MM.1S (cell line): ENCODE measurements at regions not wholly inside any gene's neighbourhood (a gene's known extent, or its start where the extent isn't known, plus 50 kb on each side); places are given as distances from the start of the nearest gene placed in this dataset.

ENCODE experiments used
- DNase-seq: peaks from one replicate; pipeline ENCODE4 v3.0.0-alpha.2; 2015
- H2AFZ ChIP-seq: fragments of 300-600 bp; sonication (generic); 2 replicates; pipeline ENCODE4 v1.6.0; 2016; ENCODE audit warnings: antibody characterized with exemption, low read length
- H3F3A ChIP-seq: fragments of 300-600 bp; sonication (generic); 2 replicates; pipeline ENCODE4 v1.6.1; 2016; ENCODE audit warnings: mild to moderate bottlenecking, antibody characterized with exemption, low read length, moderate library complexity, mixed read lengths; ENCODE audit not compliant: insufficient read depth
- H3K27ac ChIP-seq: fragments of 300-600 bp; sonication (generic); 2 replicates; pipeline ENCODE4 v1.5.1; 2016; ENCODE audit warnings: mild to moderate bottlenecking, low read length
- H3K27me3 ChIP-seq: fragments of 300-600 bp; sonication (generic); replicated peaks from 2 replicates; pipeline ENCODE4 v1.6.0; 2016; ENCODE audit warnings: low read length; ENCODE audit not compliant: insufficient read depth
- H3K36me3 ChIP-seq: fragments of 300-600 bp; sonication (generic); replicated peaks from 2 replicates; pipeline ENCODE4 v1.6.1; 2016; ENCODE audit warnings: mild to moderate bottlenecking, low read length, mixed read lengths; ENCODE audit not compliant: insufficient read depth
- H3K4me1 ChIP-seq: fragments of 300-600 bp; sonication (generic); 2 replicates; pipeline ENCODE4 v1.6.1; 2016; ENCODE audit warnings: low read length, mixed read lengths
- H3K4me2 ChIP-seq: fragments of 300-600 bp; sonication (generic); 2 replicates; pipeline ENCODE4 v1.6.0; 2016; ENCODE audit warnings: low read depth, low read length
- H3K4me3 ChIP-seq: fragments of 300-600 bp; sonication (generic); 2 replicates; pipeline ENCODE4 v1.5.1; 2016; ENCODE audit warnings: low read length, mixed read lengths
- H3K79me2 ChIP-seq: fragments of 300-600 bp; sonication (generic); 2 replicates; pipeline ENCODE4 v1.6.1; 2016; ENCODE audit warnings: mixed run types, low read length, mixed read lengths
- H3K9ac ChIP-seq: fragments of 300-600 bp; sonication (generic); 2 replicates; pipeline ENCODE4 v1.6.1; 2016; ENCODE audit warnings: low read length, mixed read lengths
- H3K9me2 ChIP-seq: fragments of 300-600 bp; sonication (generic); replicated peaks from 2 replicates; pipeline ENCODE4 v1.6.1; 2016; ENCODE audit warnings: mild to moderate bottlenecking, low read length, mixed read lengths; ENCODE audit not compliant: insufficient read depth
- H3K9me3 ChIP-seq: fragments of 300-600 bp; sonication (generic); replicated peaks from 2 replicates; pipeline ENCODE4 v1.6.1; 2016; ENCODE audit warnings: mild to moderate bottlenecking, low read length, mixed read lengths; ENCODE audit not compliant: insufficient read depth
- H4K20me1 ChIP-seq: fragments of 300-600 bp; sonication (generic); 2 replicates; pipeline ENCODE4 v1.6.1; 2016; ENCODE audit warnings: mild to moderate bottlenecking, low read length, moderate library complexity, mixed read lengths; ENCODE audit not compliant: insufficient read depth
- EZH2 ChIP-seq: fragments of 300-600 bp; sonication (generic); optimal IDR thresholded peaks from 2 replicates; pipeline ENCODE3; 2017; ENCODE audit warnings: low read depth, mild to moderate bottlenecking, antibody characterized with exemption, low read length, mixed read lengths
- EZH2phosphoT487 ChIP-seq: fragments of 300-600 bp; sonication (generic); IDR thresholded peaks from 2 replicates; pipeline ENCODE4 v1.6.1; 2018; ENCODE audit warnings: antibody characterized with exemption, low read length
- TF ChIP-seq, protein P1 (sequence below): fragments of 300-600 bp; sonication (generic); IDR thresholded peaks from 2 replicates; pipeline ENCODE4 v1.5.1; 2016; ENCODE audit warnings: antibody characterized with exemption, low read length, mixed read lengths

DNA sequence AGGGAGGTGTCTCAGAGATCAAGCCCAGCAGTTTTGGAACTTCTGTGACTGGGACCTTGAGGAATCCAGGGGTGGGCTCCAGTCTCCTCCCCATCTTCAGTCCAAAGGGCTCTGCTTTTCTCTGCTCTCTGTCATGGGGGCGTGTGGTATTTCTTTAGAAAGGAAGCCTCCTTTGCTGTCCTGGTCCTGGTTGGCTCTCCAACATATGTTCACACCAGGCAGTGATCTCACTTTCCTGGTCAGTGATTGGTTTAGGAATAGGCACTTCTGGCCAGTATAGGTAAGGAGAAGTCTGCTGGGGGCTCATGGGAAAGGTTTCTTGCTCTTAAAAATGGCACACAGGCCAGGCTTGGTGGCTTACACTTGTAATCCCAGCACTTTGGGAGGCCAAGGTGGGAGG, 115.5 kb upstream of the HAAO start:
- Histone ChIP-seq H3K27me3 (no peaks in the 10 kb centered on the region), H3K4me1 (peaks cover 21% of the 10 kb centered on the region), H3K4me3 (no peak overlapping the region), H3F3A (no peaks in the 10 kb centered on the region), H3K9me3 (no peaks in the 10 kb centered on the region), H3K79me2 (no peaks in the 10 kb centered on the region), H3K27ac (no peak overlapping the region), H3K9ac (no peak overlapping the region), H2AFZ (no peak overlapping the region), H3K36me3 (no peaks in the 10 kb centered on the region), H3K9me2 (no peaks in the 10 kb centered on the region), H4K20me1 (no peaks in the 10 kb centered on the region), H3K4me2 (no peak overlapping the region)
- TF ChIP-seq EZH2phosphoT487, result no peak
- no peak for TF ChIP-seq EZH2
- TF ChIP-seq, protein P1, sequence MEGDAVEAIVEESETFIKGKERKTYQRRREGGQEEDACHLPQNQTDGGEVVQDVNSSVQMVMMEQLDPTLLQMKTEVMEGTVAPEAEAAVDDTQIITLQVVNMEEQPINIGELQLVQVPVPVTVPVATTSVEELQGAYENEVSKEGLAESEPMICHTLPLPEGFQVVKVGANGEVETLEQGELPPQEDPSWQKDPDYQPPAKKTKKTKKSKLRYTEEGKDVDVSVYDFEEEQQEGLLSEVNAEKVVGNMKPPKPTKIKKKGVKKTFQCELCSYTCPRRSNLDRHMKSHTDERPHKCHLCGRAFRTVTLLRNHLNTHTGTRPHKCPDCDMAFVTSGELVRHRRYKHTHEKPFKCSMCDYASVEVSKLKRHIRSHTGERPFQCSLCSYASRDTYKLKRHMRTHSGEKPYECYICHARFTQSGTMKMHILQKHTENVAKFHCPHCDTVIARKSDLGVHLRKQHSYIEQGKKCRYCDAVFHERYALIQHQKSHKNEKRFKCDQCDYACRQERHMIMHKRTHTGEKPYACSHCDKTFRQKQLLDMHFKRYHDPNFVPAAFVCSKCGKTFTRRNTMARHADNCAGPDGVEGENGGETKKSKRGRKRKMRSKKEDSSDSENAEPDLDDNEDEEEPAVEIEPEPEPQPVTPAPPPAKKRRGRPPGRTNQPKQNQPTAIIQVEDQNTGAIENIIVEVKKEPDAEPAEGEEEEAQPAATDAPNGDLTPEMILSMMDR, result no peak
- no peak for DNase-seq

DNA sequence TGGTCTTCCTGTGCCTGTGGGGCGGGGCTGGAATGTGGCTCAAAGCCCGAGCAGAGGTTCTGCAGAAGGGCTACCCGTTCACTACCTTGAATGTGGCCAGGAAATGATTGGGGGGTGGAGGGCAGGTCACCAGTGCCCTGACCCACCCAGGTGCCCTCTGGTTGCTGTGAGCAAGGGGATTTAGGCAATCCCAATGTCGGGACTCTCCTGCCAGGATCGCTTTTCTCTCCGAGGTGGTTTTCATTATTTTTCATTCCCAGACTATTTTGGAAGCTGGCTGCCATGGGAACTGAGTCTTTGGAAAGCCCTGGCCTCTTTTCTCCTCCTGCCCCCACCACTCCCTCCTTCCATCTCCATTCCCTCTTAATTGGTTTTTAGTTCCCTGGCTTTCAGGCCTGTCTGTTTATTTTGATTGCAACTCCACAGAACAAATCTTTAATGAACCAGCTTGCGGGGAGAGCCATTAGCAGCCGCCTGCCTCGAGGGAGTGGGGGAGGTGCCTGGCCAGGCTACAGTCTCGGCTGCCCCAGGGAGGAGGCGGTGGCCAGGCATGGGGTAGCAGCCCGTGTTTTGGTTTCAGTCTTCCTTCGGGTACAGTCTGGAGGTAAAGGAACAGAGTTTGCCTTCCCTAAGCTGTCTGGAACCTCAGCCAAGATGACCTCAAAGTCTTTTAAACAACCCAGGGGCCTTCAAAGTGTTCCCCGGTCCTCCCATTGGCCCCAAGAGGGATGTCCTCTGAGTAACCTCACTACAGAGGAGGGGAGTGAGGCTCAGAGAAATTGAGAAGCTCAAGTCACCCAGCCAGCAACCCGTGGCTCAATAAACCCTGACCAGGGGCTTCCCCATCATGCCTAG, 114.4 kb upstream of the HAAO start:
- H2AFZ ChIP-seq, result no peak overlapping the region
- H3K27me3 ChIP-seq, result no peaks in the 10 kb centered on the region
- H3K4me2 ChIP-seq, result peak overlapping the region; percentile 37; the same call in 1 of the 2 replicates
- H3K9me2 ChIP-seq, result no peaks in the 10 kb centered on the region
- TF ChIP-seq, protein P1, result no peak
- TF ChIP-seq EZH2 (no peak), EZH2phosphoT487 (no peak)
- no peak overlapping the region for H3K4me3 ChIP-seq
- H3K27ac ChIP-seq, result no peak overlapping the region
- no peak overlapping the region for H3K9ac ChIP-seq
- no peaks in the 10 kb centered on the region for H4K20me1 ChIP-seq
- no peak for DNase-seq
- H3F3A ChIP-seq, result no peaks in the 10 kb centered on the region
- H3K4me1 ChIP-seq, result peaks cover 21% of the 10 kb centered on the region
- H3K9me3 ChIP-seq, result no peaks in the 10 kb centered on the region
- no peaks in the 10 kb centered on the region for H3K36me3 ChIP-seq
- H3K79me2 ChIP-seq, result no peaks in the 10 kb centered on the region

DNA sequence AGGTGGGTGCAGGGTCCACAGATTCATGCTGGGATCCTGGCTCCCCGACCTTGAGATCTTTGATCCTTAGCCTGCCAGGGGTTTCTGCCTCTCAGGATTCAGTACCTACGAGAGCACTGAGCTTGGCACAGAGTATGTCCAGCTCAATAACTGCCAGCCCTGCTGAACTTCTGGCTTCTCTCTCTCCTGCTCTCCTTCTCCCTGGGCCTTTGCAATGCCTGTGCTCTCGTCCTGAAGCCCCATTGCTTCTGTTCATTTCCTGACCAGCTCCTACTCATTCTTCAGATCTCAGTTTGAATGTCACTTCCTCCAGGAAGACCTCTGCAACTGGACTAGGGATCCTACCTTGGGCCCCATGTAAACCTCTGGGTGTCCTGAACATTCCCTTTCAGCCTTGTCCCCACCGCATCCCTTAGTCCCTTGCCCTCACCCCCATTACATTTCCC, 113.8 kb upstream of the HAAO start:
- no peak overlapping the region for H3K9ac ChIP-seq

More for the DNA sequence above, 113.8 kb upstream of the HAAO start:
- no peak overlapping the region for H3K27ac ChIP-seq
- no peaks in the 10 kb centered on the region for H3K27me3 ChIP-seq
- H3K9me2 ChIP-seq, result no peaks in the 10 kb centered on the region
- no peak overlapping the region for H2AFZ ChIP-seq
- no peaks in the 10 kb centered on the region for H3F3A ChIP-seq
- H3K4me3 ChIP-seq, result no peak overlapping the region
- H3K4me1 ChIP-seq, result peaks cover 21% of the 10 kb centered on the region
- H3K36me3 ChIP-seq, result no peaks in the 10 kb centered on the region
- no peak for DNase-seq
- H4K20me1 ChIP-seq, result no peaks in the 10 kb centered on the region
- no peaks in the 10 kb centered on the region for H3K79me2 ChIP-seq
- TF ChIP-seq, protein P1, result no peak
- no peak for TF ChIP-seq EZH2
- no peak for TF ChIP-seq EZH2phosphoT487
- H3K4me2 ChIP-seq, result no peak overlapping the region
- no peaks in the 10 kb centered on the region for H3K9me3 ChIP-seq
